ENCODE measurements at regions not wholly inside any gene's neighbourhood (a gene's known extent, or its start where the extent isn't known, plus 50 kb on each side); places are given as distances from the start of the nearest gene placed in this dataset.
"Not testable (repeated sequence)": the region's sequence is repeated elsewhere in the genome, so short reads cannot be mapped to it uniquely, and the experiment has no call there.

GRCh38 chr6:102950967-102951366 is 1557.5 kb downstream of the GRIK2 start:
- no peak for DNase-seq

- DNase-seq: no peak
Measured at GRCh38 chr6:102944475-102944874, 1551.0 kb downstream of the GRIK2 start.

GRCh38 chr6:102942206-102942605 is 1548.7 kb downstream of the GRIK2 start:
- DNase-seq: no peak

- DNase-seq: no peak
Measured at GRCh38 chr6:102936959-102937358, 1543.5 kb downstream of the GRIK2 start.

- no peak for DNase-seq
Measured at GRCh38 chr6:102928109-102928508, 1534.6 kb downstream of the GRIK2 start.

GRCh38 chr6:102918161-102918560 is 1524.7 kb downstream of the GRIK2 start:
- no peak for DNase-seq

GRCh38 chr6:102911571-102911970 is 1518.1 kb downstream of the GRIK2 start:
- DNase-seq: no peak

GRCh38 chr6:102910701-102911139 is 1517.2 kb downstream of the GRIK2 start:
- DNase-seq: not testable (repeated sequence)

- DNase-seq: no peak
Measured at GRCh38 chr6:102907181-102907580, 1513.7 kb downstream of the GRIK2 start.

GRCh38 chr6:102902471-102902870 is 1509.0 kb downstream of the GRIK2 start:
- DNase-seq: no peak

- DNase-seq: no peak
Measured at GRCh38 chr6:102895683-102896082, 1502.2 kb downstream of the GRIK2 start.

- DNase-seq: no peak
Measured at GRCh38 chr6:102885165-102885564, 1491.7 kb downstream of the GRIK2 start.

- no peak for DNase-seq
Measured at GRCh38 chr6:102853249-102853955, 1459.9 kb downstream of the GRIK2 start.

- DNase-seq: no peak
Measured at GRCh38 chr6:102848796-102849195, 1455.3 kb downstream of the GRIK2 start.

- no peak for DNase-seq
Measured at GRCh38 chr6:102848210-102848609, 1454.7 kb downstream of the GRIK2 start.

GRCh38 chr6:102841060-102841459 is 1447.6 kb downstream of the GRIK2 start:
- no peak for DNase-seq

- DNase-seq: no peak
Measured at GRCh38 chr6:102832021-102832420, 1438.5 kb downstream of the GRIK2 start.

- DNase-seq: no peak
Measured at GRCh38 chr6:102820098-102820497, 1426.6 kb downstream of the GRIK2 start.

GRCh38 chr6:102815207-102815606 is 1421.7 kb downstream of the GRIK2 start:
- DNase-seq: no peak

- DNase-seq: no peak
Measured at GRCh38 chr6:102813489-102814275, 1420.2 kb downstream of the GRIK2 start.

- no peak for DNase-seq
Measured at GRCh38 chr6:102812242-102812641, 1418.7 kb downstream of the GRIK2 start.

GRCh38 chr6:102808944-102809505 is 1415.5 kb downstream of the GRIK2 start:
- DNase-seq: not testable (repeated sequence)

GRCh38 chr6:102799051-102799450 is 1405.5 kb downstream of the GRIK2 start:
- DNase-seq: no peak

- DNase-seq: no peak
Measured at GRCh38 chr6:102798636-102799035, 1405.1 kb downstream of the GRIK2 start.
